ENCODE measurements at regions not wholly inside any gene's neighbourhood (a gene's known extent, or its start where the extent isn't known, plus 50 kb on each side); places are given as distances from the start of the nearest gene placed in this dataset.

DNA sequence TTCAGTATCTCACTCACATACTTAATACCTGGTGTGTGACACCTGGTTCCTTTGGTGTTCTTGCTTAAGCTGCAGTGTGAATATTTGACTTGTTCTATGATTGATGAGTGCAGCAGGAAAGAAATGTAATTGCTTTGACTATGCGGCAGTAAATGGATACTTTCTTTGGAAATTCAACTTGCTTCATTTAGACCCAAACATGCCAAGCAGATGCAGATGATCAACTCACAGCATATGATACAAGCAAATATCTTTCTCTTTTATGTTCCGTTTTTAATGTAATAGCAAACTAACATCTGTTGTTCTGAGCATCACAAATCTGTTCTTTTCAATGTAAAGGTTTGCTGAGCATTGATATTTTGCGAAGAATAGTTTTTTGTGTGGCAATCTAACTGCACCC lies 549.5 kb downstream of the C4orf33 start:
- DNase-seq (ENCODE audit: low read depth in 2 of 2, low spot score in 1 of 2), result no peak

DNA sequence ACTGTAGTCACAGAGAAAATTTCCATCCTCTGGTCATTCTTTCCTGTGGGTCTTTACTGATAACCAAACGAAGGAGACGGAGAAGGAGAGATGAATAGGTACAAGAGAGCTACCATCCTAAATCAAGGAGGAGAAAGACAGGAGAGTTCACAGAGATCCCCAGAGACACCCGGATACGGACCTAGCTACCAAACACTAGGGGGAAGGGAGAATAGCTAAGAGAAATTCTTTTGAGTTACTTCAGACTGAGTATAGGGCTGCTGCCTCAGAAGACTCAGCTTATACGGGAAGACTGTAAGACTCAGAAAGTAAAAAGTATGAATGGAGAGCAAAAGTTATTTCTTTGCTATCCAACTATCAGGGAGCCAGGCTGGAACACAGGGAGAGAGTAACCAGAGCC lies 572.1 kb downstream of the C4orf33 start:
- DNase-seq (ENCODE audit: low read depth in 2 of 2, low spot score in 1 of 2), result no peak

DNA sequence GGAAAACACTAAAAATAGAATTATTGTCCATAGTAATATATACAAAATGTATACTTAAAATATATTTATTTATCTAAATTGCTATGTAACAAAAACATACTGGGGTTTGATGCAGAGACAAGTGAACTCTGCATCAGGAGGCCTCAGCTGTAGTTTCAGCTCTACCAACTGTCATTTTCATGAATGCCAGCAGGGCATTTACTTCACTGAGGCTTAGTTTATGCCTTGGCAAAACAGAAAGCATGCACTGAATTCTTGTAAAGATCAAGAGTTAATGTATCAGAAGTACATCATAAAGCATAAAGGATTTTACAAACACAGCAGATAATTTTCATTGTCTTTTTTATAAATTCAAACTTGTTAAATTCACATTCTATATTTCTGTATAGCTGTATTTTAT lies 577.0 kb downstream of the C4orf33 start:
- no peak for DNase-seq (ENCODE audit: low read depth in 2 of 2, low spot score in 1 of 2)

DNA sequence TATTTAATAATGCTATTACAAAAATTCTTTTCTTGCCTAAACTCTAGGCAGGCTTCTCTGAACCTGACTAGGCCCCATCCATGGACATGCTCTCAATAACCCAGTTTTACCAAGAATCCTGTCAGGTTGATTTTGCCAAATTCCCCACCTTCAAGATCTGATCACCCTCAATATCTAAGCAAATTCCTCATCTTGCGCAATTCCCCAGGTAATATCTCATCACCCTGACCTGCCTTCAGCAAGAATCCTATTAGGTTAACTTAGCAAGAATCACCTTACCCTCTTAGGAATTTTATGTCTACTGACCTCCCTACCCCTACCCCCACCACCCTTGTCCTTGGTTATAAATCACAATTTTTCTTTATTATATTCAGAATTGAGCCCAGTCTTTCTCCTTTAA lies 579.1 kb downstream of the C4orf33 start:
- no peak for DNase-seq (ENCODE audit: low read depth in 2 of 2, low spot score in 1 of 2)

DNA sequence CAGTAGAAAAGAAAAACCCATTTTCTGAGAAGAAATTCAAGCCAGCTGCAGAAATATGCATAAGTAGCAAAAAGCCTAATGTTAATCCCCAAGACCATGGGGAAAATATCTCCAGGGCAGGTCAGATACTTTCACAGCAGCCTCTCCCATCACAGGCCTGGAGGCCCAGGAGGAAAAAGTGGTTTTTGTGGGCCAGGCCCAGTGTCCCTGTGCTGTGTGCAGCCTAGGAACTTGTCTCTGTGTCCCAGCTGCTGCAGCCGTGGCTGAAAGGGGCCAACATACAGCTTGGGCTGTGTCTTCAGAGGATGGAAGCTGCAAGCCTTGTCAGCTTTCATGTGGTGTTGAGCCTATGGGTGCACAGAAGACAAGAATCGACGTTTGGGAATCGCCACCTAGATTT lies 581.0 kb downstream of the C4orf33 start:
- no peak for DNase-seq (ENCODE audit: low read depth in 2 of 2, low spot score in 1 of 2)

DNA sequence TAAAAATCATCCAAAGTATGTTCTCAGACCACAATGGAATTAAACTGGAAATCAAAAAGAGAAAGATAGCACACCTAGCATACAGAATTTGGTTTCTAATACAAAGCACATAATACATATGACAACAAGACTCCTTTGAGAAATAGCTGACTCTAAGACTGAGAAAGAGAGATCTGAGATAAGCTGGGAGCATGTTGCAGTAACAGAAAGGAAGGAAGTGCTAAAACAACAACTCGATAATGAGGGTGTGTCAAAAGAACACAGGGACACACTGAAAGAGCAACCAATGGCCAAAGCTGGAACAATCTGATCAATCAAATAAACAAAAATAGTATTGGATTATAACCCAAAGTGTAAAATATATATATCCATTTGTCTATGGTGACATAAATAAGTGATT lies 586.6 kb downstream of the C4orf33 start:
- no peak for DNase-seq (ENCODE audit: low read depth in 2 of 2, low spot score in 1 of 2)

DNA sequence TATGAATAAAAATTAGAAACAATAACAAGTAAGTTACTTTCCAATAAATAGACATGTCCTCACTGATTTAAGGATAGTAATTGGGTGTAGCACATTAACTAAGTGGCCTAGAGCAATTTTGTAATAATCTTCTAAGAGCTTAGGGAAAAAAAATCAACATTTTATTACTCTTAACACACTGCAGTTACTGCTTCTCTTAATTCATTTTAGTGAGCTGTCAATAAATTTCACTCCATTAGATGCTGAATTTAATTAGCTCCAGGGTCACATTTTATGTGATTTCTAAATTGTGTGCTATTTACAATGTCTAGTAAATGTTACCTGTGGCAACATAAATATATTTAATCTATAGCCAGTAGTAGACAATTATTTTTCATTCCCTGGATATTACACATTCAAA lies 612.0 kb downstream of the C4orf33 start:
- DNase-seq (ENCODE audit: low read depth in 2 of 2, low spot score in 1 of 2), result no peak

DNA sequence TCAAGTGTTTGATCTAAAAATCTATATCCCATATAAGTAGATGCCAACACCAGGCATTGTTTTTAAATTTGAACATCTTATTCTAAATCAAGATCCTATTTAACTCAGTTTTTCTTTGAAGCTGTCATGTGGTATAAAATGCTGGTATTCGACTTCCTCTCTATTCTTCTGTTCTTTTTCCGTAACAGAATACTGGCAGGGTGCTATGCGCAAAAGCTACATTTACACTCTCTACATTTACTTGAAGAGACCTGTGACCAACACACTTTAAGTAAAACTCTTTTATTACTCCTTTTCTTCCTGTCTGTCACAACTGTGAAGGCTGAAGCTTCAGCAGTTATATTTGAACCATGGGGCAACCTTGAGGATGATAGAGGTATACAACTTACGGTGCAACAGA lies 612.8 kb downstream of the C4orf33 start:
- no peak for DNase-seq (ENCODE audit: low read depth in 2 of 2, low spot score in 1 of 2)

DNA sequence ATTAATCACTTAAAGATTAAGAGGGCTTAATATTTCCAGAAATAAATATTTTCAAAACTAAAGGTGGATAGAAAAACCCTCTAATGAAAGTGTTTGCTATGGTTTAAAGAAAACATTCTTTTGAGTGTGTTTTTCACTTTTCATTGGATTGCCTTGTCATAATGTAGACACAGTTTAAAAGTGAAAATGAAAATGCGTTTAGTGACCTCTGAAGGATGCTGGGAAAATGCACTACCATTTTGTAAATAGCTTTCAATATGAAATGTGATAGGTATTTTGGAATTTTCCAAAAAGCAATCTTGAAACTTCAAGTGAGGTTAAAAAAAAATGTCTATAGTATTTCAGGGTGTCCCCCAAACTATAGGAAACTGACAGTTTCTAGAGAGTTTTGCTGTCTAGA lies 642.2 kb downstream of the C4orf33 start:
- DNase-seq (ENCODE audit: low read depth in 2 of 2, low spot score in 1 of 2), result no peak

DNA sequence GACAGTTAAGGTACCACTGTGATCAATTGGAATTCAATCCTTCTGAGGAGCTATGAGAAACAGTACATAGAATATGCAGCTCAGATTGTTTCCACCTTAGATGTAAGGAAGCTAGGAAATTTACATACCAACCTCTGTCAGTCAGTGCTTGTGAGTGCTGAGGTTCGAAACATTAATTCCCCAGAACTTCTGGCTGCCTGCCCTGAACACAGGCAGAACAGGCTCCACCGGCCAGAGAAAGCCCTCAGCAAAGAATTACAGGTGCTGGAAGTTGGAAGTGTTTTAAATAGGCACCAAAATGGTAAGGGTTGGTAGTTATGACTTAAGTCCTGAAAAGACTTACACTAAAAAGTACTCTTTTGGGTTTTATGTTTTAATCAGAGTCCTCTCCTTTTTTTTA lies 651.8 kb downstream of the C4orf33 start:
- DNase-seq (ENCODE audit: low read depth in 2 of 2, low spot score in 1 of 2), result no peak

DNA sequence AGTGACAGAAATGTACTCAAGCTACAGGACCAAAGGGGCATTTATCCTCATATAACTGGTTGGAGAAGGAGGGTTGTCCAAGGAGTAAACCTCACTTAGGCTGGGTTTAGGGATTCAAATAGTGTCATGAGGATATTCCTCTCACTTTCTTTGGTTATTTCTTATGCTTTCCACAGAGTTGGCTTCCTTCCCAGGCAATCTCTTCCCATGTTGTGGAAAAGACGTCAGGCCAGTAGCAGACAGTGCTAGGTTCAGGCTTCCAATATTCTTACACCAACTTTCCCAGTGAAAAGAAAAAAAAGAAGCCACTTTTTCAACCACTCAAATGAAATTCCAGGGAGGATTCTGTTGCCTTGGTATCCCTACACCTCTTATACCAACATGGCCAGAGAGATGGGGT lies 653.0 kb downstream of the C4orf33 start:
- no peak for DNase-seq (ENCODE audit: low read depth in 2 of 2, low spot score in 1 of 2)

DNA sequence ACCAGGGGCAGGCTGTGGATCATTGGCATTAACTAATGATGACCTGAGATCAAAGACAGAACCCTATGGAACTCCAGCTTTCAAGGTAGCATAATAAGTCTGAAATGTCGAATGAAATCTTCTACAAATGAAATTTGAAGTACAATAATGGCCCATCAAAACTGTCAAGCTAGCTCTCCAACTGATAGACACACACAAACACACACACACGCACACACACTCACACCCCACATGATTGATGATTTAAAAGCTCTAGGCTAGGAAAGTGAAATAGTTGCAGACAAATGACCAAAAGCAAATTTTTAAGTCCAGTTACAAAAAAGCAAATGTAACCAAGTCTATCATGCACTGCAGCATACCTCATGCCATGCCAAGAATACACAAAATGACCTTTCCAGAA lies 655.7 kb downstream of the C4orf33 start:
- no peak for DNase-seq (ENCODE audit: low read depth in 2 of 2, low spot score in 1 of 2)

DNA sequence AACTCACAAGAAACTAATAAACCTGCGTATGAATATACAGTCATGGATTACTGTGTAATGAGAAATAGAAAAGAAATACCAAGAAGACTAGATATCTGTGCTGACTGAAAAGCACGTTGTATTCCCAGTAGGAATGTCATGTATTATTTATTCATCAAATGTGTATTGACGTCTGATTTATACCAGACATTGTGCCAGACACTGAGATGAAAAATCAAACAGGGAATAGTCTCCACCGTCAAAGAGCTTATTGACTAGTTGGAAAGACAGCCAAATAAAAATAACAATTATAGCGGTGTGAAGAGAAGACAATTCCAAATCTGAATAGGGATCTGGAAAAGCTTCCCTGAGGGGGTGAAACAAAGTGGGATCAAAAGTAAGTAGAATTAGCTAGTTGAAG lies 687.6 kb downstream of the C4orf33 start:
- DNase-seq (ENCODE audit: low read depth in 2 of 2, low spot score in 1 of 2), result no peak

DNA sequence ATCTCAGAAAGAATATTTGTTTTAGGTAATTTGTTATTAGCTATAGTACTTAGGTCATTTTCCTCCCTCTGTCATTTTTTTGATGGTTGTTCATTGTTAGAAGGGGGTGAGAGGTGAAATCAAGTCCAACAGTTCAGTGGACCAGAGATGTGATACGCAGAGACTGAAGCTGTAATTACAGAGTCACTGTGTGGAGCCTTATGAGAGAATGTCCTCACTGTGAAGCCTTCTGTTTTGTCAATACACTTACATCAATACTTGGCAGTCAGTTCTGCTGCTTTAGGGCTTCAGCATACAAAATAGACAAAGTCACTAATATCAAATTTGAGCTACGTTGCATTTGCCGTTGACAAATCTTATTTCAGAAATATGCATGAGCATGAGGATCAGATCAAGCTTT lies 692.5 kb downstream of the C4orf33 start:
- no peak for DNase-seq (ENCODE audit: low read depth in 2 of 2, low spot score in 1 of 2)

DNA sequence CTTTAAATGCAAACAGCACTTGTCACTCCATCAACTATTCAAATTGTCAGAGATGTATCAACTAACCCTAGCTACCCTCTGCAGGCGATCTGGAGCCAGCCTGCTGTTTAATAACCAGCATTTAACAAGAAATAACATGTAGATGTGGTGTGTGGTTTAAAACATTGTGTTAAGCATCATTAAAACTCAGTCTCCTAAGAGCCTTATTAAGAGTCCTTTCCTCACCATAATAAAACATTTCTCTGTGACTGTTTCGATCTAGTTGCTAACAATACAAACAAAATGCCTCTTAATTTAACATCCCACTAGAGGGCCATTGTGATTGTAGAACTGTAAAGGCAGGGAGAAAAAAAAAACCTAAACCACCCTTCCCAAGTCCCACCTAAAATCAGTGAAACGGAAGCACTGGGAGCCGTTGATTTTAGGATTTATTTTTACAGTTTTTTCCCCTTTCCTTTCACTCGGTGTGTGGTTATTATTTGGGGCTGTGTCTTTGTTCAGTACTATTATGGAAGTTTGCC lies 708.6 kb downstream of the C4orf33 start:
- DNase-seq (ENCODE audit: low read depth in 2 of 2, low spot score in 1 of 2), result no peak

DNA sequence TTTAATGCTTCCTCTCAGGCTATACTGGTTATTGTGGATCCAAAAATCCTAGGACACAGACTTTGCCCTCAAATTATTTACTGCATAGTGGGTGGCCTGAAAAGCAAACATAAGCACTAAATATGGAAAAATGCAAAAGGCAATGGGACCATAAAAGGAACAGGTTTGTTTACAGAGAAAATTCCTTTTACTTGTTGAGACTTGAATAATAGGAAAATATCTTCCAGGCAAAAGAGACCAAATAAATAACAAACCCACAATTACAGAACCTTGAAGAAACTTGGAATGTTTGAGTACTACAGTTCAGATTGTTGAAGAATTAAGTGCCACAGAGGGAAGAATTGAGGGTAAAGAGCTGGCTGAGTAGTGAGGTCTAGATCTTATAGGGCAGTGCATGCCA lies 711.0 kb downstream of the C4orf33 start:
- DNase-seq (ENCODE audit: low read depth in 2 of 2, low spot score in 1 of 2), result no peak

DNA sequence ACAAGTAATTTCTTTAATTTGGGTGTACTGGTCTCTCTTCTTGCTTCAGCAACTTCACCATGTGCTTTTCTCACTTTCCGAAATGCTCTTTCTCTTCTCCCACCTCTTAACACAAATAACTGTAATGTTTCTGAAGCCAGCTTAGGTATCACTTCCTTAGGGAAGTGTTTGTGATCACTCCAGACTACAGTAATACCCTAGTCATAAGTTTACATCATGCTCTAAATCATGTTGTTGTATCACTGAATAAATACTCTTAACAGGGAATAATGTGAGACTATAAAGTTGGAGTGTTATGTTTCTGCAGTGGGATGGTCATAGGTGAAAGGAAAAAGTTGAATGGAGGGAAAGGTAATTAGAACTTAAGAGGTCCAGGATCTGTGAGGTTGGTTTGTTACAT lies 712.3 kb downstream of the C4orf33 start:
- no peak for DNase-seq (ENCODE audit: low read depth in 2 of 2, low spot score in 1 of 2)

DNA sequence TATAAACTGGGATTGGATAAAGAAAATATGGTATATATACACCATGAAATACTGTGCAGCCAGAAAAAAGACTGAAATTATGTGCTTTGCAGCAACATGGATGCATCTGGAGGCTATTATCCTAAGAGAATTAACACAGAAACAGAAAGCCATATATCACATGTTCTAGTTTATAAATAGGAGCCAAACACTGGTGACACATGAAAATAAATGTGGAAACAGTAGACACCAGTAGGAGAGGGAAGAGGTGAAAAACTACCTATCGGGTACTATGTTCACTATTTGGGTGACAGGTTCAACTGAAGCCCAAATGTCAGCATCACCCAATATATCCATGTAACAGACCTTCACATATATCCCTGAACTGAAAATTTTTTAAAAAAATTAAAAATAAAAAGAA lies 725.1 kb downstream of the C4orf33 start:
- no peak for DNase-seq (ENCODE audit: low read depth in 2 of 2, low spot score in 1 of 2)

DNA sequence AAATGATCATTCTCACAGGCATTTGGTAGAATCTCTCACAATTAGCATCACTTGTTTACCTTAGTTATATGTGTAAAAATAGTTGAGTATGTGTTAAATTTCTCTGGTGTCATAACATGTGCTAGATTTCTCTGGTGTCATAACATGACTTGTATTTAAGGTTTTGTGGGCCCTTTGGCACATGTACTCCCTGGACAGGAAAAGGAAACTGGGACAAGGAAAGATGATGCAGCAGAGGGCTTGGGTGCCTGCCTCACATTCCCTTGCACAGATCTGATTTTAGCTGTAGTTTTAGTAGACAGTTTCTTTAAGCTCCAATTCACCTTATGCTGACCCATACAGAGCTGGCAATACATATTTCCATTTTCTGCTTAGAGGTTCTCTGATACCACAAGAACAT lies 726.0 kb downstream of the C4orf33 start:
- no peak for DNase-seq (ENCODE audit: low read depth in 2 of 2, low spot score in 1 of 2)

DNA sequence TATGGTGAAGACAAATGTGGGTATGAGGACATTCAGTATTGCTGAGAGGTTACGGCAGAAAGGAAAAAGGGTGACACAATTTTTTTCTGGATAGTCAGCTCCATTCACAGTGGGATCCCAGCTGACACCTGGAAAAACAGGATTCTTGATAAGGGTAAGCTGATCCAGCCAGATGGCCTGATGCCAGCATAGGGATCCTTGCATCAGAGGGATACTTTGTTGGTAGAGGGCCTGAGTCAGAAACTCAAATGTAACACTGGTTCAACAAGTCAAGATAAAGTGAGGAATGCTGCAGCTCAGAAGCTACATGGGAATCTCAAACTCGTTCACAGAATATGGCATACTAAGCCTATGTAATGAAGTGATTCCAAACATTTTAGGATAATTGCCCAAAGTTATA lies 726.7 kb downstream of the C4orf33 start:
- no peak for DNase-seq (ENCODE audit: low read depth in 2 of 2, low spot score in 1 of 2)

DNA sequence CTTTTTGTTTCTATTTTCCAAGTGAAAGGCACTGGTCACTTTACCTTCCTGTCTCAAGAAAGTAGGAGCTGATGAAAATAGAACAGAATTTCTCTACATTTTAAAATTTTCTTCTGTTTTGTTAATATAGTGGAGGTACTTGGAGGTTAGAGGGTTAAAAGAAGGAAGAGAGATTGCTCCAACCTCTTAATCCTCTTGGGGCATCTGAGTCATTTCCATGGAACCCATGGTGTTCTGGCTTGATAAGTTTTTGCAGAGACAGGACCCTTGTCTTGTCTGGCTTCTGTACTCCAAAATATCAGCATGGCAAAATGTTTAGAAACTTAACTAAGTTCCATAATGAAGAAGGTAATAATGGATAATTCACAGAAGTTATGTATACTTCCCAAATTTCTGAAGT lies 727.2 kb downstream of the C4orf33 start:
- DNase-seq (ENCODE audit: low read depth in 2 of 2, low spot score in 1 of 2), result no peak

DNA sequence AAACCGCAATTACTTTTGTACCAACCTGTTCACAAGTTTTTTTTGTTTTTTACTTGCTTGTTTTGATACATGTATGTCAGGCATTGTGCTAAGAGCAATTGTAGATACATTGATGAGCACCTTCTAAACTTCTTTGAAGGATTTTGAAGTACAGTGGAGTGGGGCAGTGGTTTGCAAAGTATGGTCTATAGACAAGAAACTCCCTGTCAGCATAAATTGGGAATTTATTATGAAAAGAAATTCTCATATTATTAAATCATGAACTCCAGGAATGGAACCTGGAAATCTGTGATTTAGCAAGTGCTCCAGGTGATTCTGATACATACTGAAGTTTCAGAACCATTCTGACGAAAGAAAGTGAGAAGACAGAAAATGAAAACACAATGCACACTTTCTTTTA lies 733.4 kb downstream of the C4orf33 start:
- no peak for DNase-seq (ENCODE audit: low read depth in 2 of 2, low spot score in 1 of 2)

DNA sequence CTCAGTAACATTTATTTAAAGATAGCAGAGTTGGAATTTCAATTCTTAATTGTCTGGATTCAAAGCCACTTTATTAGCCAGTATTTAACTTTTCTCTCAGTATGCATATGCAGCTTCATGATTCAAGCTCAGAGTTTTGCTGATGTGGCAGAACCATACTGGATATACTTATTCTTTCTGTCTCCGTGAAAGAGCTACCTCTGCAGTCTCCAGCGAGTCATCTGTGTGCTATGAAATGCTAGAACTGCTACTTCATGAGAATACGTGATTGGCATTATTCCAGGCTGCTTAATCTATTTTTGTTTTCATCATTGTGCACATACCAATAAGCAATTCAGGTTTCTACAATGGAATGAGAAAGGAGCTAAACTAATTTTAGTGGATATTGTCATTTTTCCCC lies 743.7 kb downstream of the C4orf33 start:
- no peak for DNase-seq (ENCODE audit: low read depth in 2 of 2, low spot score in 1 of 2)

DNA sequence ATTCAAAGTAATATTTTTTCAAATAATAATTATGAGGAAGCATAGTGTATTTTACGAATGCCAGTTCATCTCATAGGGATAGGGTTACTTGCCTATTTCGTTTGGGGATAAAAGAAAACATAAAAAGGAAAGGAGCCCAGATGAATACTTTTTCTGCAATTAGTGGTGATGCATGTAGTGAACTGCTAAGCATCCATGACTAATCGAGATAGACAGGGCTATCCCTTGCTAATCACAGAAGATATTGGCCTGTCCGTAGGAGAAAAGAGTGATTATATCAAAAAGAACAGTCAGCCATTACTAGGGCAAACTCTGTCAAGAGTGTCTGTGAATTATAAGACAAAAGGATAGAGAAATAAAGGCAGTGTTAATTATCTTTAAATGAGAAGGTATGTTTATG lies 746.1 kb downstream of the C4orf33 start:
- DNase-seq (ENCODE audit: low read depth in 2 of 2, low spot score in 1 of 2), result no peak

All from stimulated activated CD8-positive, alpha-beta memory T cell treated with anti-CD3 and anti-CD28 coated beads, Interleukin-4, amount 100 ng/mL, for 1 hour (primary cell).